Peyer's patch (tissue), 4 donors: ENCODE measurements at regions not wholly inside any gene's neighbourhood (a gene's known extent, or its start where the extent isn't known, plus 50 kb on each side); places are given as distances from the start of the nearest gene placed in this dataset.

Experiments
- POLR2A ChIP-seq, 2 donors: fragments of 450-650 bp; IDR thresholded peaks; one replicate each; pipeline ENCODE4 v1.5.1; 2017; ENCODE audit warnings: antibody characterized with exemption in 2 of 2, mild to moderate bottlenecking in 2 of 2, moderate library complexity in 2 of 2
- TF ChIP-seq, protein P1 (sequence below), 6 experiments: fragments of 450-650 bp in 4 of 6; fragments of 200-600 bp in 2 of 6; sonication (generic) in 1 of 6; IDR thresholded peaks; one replicate each; pipeline ENCODE4 v1.5.1; 2017 to 2019; ENCODE audit warnings: antibody characterized with exemption in 6 of 6, mild to moderate bottlenecking in 3 of 6, moderate library complexity in 1 of 6

DNA sequence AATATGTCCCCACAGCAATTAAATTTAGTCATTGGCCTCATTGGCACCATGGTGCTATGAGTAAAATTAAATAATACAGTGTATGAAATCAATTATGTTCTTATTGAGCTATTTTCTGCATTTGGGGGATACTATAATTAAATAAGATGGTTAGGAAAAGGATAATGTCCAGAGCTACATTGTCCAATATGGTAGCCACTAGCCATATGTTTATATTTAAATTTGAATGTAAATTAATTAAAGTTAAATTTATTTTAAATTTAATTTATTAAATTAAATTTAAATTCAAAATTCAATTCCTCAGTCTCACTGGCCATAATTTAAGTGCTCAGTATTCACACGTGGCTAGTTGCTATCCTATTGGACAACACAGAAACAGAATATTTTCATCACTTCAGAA lies 115.7 kb downstream of the SPATA31D1 start:
- TF ChIP-seq, protein P1, sequence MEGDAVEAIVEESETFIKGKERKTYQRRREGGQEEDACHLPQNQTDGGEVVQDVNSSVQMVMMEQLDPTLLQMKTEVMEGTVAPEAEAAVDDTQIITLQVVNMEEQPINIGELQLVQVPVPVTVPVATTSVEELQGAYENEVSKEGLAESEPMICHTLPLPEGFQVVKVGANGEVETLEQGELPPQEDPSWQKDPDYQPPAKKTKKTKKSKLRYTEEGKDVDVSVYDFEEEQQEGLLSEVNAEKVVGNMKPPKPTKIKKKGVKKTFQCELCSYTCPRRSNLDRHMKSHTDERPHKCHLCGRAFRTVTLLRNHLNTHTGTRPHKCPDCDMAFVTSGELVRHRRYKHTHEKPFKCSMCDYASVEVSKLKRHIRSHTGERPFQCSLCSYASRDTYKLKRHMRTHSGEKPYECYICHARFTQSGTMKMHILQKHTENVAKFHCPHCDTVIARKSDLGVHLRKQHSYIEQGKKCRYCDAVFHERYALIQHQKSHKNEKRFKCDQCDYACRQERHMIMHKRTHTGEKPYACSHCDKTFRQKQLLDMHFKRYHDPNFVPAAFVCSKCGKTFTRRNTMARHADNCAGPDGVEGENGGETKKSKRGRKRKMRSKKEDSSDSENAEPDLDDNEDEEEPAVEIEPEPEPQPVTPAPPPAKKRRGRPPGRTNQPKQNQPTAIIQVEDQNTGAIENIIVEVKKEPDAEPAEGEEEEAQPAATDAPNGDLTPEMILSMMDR (IDR thresholded peaks at IDR 0.05): no peak
- no peak for TF ChIP-seq POLR2A (IDR thresholded peaks at IDR 0.05)
